Stromal cell of bone marrow (primary cell): ENCODE measurements at regions not wholly inside any gene's neighbourhood (a gene's known extent, or its start where the extent isn't known, plus 50 kb on each side); places are given as distances from the start of the nearest gene placed in this dataset.

ENCODE experiments used
- DNase-seq: peaks from one replicate; pipeline ENCODE4 v3.0.0-alpha.2; 2012; ENCODE audit warnings: low read depth

DNA sequence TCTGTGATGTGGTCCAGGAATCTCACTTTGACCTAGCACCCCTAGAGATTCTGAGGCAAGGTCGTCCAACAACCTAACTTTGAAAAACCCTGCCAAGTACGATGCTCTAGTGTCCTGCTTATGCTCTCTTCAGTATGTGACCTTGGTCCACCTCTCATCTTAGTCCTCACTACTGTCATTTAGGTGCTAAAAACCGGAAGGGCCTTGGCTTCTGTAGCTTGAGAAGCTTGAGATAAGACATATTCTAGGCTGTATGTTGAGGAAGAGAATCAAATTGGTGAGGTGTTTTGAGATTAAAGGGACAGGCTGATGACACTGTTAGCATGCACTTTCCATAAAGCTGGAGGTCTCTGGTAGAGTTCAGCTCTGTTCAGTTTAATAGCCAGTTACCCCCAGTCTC is 57.0 kb upstream of the MTPN start:
- no peak for DNase-seq

DNA sequence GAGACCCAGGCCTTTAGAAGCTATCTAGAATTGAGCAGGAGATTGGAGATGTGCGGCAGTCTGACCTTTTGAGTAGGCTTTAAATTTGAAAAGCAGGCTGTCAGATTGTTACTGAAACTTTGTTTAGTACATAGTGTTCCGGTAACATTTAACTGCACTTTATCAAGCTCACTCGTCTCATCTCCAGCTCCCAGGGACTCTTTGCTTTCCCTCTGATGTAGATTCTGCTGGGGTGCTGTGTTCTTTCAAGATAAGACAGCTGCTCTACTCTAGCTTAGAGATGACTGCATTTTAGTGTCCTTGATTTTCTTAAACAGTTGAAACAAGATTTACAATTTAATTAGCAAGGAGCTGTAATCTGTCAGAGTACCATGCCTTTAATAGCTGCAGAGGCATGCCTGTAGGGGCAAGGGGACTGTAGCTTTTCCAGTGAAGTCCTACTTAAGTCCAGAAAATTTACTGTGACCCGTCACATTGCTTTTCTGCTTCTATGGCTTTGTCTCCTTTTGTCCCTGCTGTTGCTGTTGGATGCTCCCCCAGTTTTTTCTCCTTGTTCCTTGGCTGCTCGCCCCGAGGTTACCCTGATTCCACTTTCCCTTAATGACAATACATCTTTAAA is 56.4 kb upstream of the MTPN start:
- DNase-seq = no peak

DNA sequence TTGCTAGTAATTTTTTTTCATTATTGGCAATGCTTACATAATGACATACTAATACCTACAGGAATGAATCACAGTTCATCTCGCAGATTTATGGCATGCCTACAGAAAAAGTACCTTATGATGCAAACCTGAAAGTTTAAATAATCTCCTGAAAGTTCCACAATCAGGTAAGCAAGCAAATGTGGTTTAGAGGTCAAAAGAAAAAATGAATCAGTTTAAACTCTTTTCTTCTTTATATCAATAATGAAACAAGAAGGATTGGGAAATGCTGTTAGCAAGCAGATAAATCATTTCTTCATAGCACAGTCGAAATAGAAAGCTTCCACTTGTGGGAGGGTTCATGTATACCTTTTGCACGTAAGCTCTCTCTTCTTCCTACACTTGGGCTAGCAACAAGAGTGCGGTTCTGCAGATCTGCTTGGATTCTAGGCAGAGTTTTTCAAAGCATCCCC is 53.7 kb upstream of the MTPN start:
- DNase-seq = no peak

DNA sequence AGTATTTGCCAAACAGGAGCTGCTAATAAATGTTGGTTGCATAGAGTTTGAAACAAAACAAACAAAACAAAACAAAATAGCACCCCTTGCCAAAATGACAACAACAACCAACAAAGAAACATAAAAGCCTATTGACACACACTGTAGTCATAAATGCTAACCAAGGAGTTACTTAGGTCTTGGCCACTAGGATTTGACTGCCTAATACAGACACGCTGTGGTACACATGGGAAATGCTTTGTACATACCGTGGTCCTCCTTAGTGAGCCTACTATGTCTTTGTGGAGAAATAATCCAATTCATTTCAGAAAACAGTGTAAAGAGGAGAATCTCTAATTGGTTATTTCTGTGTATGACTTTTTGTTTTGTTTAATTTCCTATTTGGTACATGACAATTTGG is 53.2 kb upstream of the MTPN start:
- DNase-seq = no peak

DNA sequence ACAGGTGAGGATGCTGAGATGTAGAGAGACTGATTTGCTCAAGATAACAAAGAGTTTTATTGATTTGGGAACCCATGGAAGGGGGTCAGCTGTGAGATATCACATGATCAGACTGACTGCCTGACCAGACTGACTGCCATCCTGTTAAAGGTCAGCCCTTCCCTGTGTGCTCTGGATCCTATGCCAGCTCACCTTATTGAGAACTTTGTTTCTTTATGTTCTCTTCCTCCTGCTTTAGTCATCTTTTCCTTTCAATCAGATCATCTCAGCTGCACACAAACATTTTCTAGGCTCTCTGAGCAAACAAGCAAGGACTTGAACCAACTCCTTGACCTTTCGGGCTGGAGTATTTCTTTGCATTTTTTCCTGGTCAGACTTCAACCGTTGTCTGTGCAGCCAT is 50.0 kb upstream of the MTPN start:
- no peak for DNase-seq
